NCI-H2227 (cell line): ENCODE measurements at regions not wholly inside any gene's neighbourhood (a gene's known extent, or its start where the extent isn't known, plus 50 kb on each side); places are given as distances from the start of the nearest gene placed in this dataset.
"Not testable (repeated sequence)": the region's sequence is repeated elsewhere in the genome, so short reads cannot be mapped to it uniquely, and the experiment has no call there.

ENCODE experiments used
- DNase-seq: peaks from one replicate; lab custom pipeline; 2025; ENCODE audit not compliant: unreplicated experiment; lab: John Stamatoyannopoulos, UW

DNA sequence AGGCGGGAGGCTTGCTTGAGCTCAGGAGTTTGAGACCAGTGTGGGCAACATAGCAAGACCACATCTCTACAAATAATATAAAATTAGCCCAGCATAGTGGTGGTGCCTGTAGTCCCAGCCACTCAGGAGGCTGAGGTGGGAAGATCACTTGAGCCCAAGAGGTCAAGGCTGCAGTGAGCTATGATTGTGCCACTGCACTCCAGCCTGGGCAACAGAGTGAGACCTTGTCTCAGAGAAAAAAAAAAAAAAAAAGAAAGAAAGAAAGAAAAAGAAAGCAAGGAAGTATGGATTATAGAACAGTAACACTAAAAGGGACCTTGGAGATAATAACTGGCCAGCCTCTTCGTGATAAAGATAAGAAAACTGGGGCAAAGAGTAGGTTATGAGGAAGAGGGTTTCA lies 130.4 kb downstream of the PLCE1 start:
- DNase-seq: not testable (repeated sequence)

GRCh38 chr10:94125268-94125667 lies 131.5 kb downstream of the PLCE1 start:
- DNase-seq: not testable (repeated sequence)

GRCh38 chr10:94125856-94126255 lies 132.1 kb downstream of the PLCE1 start:
- DNase-seq: no peak

- no peak for DNase-seq
Measured at GRCh38 chr10:94129393-94130130, 135.8 kb downstream of the PLCE1 start.

DNA sequence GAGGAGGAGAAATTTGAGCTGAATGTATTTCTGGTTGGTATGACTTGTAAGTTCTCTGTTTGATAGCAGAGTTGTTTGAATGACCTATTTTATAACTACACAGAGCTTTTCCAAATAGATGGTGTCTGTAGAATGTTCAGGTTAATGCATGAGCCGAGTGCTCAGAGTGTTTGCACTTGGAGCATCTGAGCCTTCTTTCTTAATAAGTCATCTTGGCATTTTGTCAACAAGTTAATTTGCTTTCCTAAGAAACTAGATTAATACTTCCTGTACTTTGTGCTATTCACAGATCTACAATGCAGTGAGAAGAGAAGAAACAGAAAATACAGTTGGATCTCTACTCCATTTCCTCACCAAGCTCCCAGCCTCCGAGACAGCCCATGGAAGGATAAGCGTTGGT lies 138.2 kb downstream of the PLCE1 start:
- DNase-seq: no peak

GRCh38 chr10:94133239-94133638 lies 139.5 kb downstream of the PLCE1 start:
- no peak for DNase-seq

- no peak for DNase-seq
Measured at GRCh38 chr10:94137747-94138146, 144.0 kb downstream of the PLCE1 start.

GRCh38 chr10:94138391-94138790 lies 144.7 kb downstream of the PLCE1 start:
- no peak for DNase-seq

- no peak for DNase-seq
Measured at GRCh38 chr10:94143261-94143660, 149.5 kb downstream of the PLCE1 start.

- DNase-seq: no peak
Measured at GRCh38 chr10:94146313-94146712, 152.6 kb downstream of the PLCE1 start.

- no peak for DNase-seq
Measured at GRCh38 chr10:94146746-94147145, 153.0 kb downstream of the PLCE1 start.

- no peak for DNase-seq
Measured at GRCh38 chr10:94149702-94150101, 156.0 kb downstream of the PLCE1 start.

- DNase-seq: no peak
Measured at GRCh38 chr10:94150541-94151184, 156.9 kb downstream of the PLCE1 start.

GRCh38 chr10:94155722-94156271 lies 162.1 kb downstream of the PLCE1 start:
- no peak for DNase-seq

DNA sequence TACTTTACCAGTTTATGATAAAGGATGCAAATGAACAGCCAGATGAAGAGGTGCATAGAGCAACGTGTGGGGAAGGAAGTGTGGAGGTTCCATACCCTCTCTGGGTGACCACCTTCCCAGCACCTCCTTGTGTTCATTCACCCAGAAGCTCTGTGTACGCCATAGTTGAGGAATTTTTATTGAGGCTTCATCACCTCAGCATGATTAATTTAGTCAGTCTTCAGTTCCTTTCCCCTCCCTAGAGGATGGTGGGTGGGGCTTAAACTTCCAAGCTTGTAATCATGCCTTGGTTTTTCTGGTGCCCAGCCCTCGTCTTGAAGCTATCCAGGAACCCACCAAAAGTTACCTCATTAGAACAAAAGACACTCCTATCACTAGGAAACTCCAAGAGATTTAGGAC lies 162.7 kb downstream of the PLCE1 start:
- DNase-seq: no peak

GRCh38 chr10:94165158-94165611 lies 171.5 kb downstream of the PLCE1 start:
- DNase-seq: peak; percentile 2

DNA sequence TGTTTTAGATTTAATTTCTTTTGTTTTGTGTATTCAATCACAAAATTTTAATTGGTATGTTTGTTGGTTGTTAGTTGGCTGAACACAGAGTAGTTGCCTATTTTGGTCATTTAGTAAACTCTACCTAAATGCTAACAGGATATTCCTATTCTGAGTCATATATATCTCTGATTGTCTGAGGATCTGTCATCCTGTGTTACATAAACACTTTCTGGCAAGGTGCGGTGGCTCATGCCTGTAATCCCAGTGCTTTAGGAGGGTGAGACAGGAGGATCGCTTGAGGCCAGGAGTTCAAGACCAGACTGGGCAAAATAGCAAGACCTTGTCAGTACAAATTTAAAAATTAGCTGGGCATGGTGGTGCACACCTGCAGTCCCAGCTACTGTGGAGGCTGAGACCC lies 178.6 kb downstream of the PLCE1 start:
- no peak for DNase-seq

GRCh38 chr10:94173594-94173993 lies 179.9 kb downstream of the PLCE1 start:
- no peak for DNase-seq

GRCh38 chr10:94174838-94175237 lies 181.1 kb downstream of the PLCE1 start:
- DNase-seq: no peak

- DNase-seq: no peak
Measured at GRCh38 chr10:94178475-94179253, 184.1 kb downstream of the NOC3L start.

GRCh38 chr10:94180576-94180975 lies 182.2 kb downstream of the NOC3L start:
- no peak for DNase-seq
